DMS79 treated with DMSO at 0.1 percent for 48 hours (cell line): ENCODE measurements at regions not wholly inside any gene's neighbourhood (a gene's known extent, or its start where the extent isn't known, plus 50 kb on each side); places are given as distances from the start of the nearest gene placed in this dataset.
A peak's percentile ranks its signal among the peaks of the same experiment; 100 is the strongest.
"Not testable (repeated sequence)": the region's sequence is repeated elsewhere in the genome, so short reads cannot be mapped to it uniquely, and the experiment has no call there.

Source experiments
- DNase-seq: peaks from one replicate; lab custom pipeline; 2025; lab: John Stamatoyannopoulos, UW

DNA sequence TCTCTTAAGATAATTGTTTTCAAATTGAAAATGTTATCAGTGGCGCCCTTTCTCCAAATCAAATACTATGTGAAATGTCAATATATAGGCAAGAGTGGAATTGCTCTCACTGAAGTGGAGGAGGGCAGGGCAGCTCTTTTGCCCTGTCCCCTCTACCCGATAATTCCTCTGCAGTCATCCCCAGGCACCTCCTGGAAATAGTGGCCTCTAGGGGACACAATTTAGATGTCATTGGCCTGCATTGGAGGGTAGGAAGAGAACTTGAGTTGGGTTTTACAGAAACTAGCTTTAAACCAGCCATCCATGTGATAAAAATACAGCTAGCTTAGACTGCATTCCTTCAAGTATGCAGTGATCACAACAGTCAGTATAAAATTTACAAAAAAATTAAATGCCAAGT is 288.9 kb downstream of the EDEM1 start:
- no peak for DNase-seq

DNA sequence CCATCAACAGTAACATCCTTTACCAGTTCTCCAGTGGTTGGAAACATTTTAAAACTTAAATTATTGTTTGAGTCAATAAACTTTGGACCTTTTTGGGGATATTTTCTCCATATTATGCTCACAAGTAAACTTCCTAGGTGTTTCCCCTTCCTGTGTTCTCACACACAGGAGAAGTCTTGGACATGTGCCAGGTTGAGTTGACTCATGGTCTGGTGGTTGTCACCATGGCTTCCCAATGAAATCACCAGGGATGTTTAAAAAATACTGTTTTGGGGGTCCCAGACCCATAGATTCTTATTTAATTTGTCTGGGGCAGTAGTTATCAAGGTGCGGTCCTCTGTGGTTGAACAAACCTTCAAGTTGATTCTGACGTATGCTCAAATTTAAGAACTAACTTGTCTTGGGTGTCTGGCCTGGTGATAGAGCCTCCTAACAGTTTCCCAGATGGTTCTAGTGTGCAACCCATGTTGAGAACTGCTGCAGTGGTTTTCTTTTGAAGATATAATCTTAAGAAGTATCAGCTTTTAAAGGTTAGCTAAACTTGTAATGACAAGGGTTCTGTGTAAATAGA is 291.8 kb downstream of the EDEM1 start:
- DNase-seq, result no peak

DNA sequence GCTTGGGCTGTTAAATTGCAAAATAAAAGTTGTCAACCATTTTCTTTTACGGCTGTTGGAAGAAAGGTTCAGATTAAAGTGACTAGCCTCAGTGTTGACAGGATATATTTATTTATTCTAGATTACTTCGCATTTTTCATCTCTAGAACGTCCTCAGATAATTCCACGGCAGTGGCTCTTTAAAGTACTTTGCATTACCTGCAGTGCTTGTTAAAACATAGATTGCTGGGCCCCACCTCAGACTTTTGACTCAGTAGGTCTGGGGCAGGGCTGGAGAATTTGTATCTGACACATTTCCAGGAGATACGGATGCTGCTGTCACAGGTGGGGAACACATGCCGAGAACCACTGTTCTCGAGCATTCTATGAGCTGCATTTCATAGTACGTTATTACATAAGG is 292.7 kb downstream of the EDEM1 start:
- DNase-seq, result no peak

DNA sequence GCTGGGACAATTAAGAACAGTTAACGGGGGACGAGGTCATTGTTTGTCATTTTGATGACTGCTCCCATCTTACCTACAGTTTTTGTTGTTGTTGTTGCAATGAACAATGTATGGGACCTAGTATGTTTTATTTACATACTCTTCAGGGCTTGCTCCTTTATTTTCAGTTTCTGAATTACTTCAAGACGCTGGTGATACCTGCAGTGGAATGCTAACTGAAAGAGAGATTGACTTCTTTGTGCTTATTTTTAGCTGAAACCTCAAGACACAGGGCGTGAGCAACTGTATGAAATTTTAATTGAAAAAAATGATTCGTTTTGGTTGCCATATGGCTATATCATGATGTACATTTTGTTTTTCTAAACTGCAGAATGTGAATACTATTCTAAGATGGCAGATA is 297.9 kb downstream of the EDEM1 start:
- DNase-seq, result no peak

DNA sequence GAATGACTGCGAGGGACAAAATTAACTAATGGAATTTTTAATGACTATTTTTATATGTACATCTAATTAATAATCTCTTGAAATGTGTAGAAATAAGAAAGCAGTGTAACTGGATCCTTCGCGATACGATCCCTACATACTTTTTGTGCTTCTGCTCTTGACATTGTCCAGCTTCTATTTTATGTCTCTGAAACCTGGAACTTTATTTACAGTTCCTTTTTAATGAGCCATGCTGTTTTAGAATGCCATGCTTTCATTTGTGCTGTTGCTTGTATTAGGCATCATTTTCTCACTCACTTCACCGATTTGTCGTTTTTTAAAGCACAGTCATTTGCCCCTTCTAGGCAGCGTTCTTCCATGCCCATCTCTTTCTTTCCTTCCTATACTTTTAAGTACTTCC is 301.3 kb downstream of the EDEM1 start:
- DNase-seq, result no peak

DNA sequence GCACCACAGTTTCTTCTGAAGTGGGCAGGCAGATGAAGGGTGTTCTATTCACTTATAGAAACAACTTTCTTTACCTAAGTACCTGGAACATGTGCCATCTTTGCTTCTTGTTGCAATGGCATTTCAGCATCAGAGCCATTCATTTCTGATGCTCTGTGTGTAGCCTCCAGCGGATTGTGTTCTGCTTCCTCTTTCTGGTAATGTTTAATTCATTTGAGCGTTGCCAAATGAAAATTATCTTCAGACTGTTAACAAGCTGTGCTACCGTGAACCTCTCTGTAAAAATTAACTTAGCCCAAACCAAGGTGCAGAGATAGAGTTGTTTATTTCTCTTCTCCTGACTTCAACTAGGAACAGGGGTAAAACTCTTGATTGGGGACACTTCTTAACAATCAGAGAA is 302.0 kb downstream of the EDEM1 start:
- DNase-seq, result no peak

DNA sequence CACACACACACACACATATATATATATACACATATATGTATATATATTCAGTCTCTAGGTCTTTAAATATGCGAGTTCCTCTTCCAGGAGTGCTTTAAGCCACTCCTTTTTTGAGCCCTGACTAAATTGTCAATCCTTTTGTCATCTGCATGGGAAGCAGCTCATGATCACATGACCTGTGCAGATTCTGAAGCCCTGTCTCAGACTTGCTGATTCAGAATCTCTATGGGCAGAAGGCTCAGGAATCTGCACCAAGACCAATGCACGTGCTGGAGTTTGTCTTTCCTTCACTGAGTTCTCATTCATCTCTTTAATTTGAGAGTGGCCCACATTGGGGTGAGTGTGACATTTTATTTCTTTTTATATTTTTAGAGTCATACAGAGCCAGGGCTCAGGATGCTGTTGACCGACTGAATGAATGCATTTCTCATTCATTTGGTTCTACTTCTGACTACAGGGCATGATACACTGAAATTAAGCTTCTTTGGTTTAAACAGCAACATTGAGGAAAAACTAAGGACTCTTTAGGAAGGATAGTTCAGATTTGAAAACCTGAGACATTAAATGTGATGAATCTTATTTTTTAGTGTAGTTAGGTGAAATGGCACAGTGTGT is 307.5 kb downstream of the EDEM1 start:
- DNase-seq, result no peak

DNA sequence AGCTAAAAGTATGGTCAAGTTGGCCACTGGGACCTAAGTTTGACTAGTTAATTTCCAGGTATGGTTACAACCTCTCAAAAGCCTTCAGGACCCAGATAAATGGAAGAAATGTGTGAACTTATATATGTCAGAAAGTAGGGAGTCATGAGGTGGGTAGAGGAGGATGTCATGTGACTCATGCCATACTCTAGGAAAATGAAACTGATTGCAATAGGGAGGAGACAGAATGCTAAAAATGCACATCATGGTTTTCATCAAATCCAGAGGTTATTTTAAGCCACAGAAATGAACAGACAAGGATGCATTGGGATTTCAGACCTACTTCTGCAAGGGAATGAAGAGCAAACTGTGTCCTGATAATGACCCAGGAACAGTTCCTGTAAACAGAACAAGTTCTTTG is 310.0 kb downstream of the EDEM1 start:
- DNase-seq, result no peak

DNA sequence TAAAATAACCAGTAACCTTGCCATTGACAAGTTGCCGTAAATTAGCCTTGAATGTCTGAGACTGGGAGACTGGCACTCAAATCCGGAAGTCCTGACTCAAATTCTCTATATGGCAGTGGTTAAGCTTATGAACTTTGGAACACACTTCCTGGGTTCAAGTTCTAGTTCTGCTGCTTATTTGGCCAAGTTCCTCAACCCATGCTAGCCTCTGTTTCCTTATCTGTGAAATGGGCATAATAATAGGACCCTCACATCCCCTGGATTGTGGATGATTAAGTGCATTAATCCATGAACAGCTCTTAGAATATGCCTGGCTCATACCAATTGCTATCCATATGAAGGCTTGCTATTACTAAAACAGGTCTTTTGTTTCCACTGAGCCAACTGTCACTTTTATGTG is 311.5 kb downstream of the EDEM1 start:
- no peak for DNase-seq

DNA sequence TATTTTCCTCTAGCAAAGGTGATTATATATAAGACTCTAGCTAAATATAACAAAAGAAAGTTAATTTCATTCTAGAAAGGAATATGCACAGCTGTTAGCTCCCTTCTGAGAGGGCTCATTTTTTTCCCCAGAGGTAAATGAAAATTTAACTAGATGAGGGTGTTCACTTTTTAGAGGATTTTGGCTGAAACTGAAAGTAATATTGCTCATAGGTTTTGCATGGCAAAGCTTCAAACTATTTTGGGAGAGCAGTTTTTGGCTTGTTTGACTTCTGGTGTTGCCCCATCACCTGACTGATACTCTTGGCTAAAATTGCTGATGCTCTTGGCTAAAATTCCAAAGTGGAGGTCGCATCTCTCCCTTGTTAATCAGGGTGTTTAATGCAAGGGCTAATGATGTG is 311.9 kb downstream of the EDEM1 start:
- no peak for DNase-seq

DNA sequence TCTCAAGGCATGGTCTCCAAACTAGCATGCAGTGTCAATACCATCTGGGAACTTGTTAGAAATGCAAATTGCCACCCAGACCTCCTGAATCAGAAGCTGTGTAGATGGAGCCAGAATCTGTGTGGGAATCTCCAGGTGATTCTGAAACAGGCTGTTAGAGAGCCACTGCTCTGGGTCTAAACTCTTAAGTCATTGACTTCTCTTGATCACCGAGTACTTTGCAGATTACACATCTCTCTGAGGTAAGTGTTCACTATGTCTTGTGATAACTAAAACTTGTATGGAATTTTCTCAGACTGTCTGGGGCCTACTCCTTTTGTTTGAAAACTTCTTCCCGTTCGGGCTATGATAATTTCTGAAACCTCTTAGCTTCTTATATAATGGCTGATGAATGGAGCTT is 315.6 kb downstream of the EDEM1 start:
- DNase-seq, result no peak

DNA sequence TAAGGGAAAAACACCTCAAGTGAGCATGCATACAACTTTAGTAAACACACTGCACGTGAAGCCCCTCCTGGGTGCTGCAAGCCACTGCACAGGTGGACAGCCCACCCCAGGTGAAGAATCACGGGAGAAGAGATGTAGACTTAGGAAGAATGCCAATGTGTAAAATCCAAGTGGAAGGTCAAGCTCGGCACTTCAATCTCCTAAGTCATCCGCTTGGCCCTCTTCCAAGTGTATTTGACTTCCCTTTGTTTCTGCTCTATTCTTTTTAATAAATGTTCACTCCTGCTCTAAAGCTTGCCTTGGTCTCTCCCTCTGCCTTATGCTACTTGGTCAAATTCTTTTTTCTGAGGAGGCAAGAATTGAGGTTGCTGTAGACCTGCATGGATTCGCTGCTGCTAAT is 316.6 kb downstream of the EDEM1 start:
- DNase-seq, result peak; percentile 13

DNA sequence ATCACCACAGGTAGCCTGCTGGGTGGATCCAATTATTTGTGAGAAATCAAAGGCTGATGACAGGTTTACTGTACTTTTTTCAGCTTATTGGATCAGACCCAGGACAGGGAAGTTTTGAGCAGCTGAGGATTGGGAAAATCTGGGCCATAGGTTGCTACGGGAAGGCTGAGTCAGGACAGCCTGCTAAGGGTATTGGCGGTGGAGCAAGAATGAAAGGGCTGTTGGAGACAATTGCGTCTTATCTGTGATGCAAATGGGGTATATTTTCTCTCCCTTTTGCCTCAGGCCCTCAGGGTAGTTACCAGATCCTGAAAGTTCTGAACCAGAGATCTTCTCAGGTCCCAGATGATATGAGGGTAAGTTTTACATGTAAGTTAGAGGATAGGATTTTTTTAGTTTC is 317.7 kb downstream of the EDEM1 start:
- DNase-seq, result no peak

DNA sequence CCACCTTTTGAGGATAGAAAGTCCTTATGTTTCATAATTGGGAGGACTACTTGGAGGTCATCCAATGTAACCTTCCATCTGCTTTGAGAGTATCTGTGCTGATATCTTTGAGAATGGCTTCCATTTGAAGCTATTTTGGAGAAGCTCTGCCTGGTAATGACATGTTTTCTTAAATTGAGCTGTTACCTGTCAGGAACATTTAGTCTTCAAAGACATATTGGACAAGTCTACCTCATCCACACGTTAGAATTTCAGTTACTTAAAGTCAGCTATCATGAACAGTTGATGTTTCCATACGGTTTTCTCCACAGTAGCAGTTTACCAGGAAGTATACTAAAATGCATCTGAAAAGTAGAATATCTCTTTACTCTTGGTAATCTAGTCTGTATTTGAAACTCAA is 318.5 kb downstream of the EDEM1 start:
- DNase-seq, result no peak

DNA sequence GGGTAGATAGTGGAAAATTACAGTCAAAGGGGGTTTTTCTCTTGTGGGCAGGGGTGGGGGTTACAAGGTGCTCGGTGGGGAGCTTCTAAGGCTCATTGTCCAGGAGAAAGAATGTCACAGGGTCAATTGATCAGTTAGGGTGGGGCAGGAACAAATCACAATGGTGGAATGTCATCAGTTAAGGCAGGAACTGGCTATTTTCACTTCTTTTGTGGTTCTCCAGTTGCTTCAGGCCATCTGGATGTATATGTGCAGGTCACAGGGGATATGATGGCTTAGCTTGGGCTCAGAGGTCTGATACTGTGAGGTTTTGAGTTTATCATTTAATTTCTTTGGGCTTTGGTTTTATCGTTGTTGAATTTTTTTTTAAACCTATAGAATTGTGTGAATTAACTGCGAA is 321.4 kb downstream of the EDEM1 start:
- DNase-seq, result not testable (repeated sequence)

DNA sequence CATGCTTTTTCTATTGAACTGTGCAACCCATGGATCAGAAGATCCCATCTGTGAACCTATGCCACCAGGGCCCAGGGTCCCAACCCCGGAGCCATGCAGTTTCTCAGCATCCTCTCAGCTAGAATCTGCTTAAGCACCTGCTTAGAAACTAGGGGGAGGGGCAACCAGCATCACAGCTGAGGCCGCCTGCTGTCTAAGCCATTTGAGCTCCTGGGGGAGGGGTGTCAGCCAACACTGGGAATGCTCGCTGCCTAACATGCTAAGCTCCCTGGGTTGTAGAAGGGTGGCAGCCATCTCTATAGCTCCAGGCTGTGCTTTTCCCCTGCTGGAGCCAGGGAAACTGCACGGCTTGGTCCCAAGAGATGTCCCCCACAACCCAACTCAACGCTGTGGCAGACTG is 322.8 kb downstream of the EDEM1 start:
- no peak for DNase-seq

DNA sequence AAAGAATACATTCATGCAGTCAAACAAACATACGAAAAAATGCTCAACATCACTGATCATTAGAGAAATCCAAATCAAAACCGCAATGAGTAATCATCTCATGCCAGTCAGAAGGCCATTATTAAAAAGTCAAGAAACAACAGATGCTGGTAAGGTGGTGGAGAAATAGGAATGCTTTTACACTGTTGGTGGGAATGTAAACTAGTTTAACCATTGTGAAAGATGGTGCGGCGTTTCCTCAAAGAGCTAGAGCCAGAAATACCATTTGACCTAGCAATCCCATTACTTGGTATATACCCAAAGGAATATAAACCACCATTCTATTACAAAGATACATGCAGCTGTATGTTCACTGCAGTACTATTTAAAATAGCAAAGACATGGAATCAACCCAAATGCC is 330.4 kb downstream of the EDEM1 start:
- no peak for DNase-seq

DNA sequence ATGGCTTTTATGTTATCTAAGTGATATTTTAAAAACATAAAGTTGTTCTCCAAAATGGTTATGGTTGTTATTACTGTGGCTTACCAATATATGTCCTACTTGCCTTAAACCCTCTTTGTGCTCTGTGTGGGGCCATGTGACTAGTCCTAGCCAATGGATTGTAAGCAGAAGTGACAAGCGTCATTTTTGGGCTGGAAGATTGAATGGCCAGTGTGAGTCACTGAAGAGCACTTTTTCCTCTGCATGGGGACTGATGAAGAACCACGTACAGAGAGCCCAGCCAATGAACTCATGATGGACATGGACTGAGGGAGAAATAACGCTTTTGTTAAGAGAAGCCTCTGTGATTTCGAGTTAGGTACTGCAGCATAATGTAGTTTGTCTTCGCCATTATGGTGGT is 332.7 kb downstream of the EDEM1 start:
- no peak for DNase-seq

DNA sequence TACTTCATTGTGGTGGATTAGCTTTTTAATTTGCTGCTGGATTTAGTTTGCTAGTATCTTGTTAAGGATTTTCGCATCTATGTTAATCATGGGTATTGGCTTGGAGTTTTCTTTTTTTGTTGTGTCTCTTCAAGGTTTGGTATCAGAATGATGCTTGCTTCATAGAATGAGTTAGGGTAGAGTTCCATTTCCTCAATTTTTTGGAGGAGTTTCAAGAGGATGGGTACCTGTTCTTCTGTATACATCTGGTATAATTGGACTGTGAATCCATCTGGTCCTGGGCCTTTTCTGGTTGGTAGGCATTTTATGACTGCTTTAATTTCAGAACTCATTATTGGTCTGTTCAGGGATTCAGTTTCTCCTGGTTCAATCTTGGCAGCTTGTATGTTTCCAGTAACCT is 335.6 kb downstream of the EDEM1 start:
- DNase-seq, result no peak

DNA sequence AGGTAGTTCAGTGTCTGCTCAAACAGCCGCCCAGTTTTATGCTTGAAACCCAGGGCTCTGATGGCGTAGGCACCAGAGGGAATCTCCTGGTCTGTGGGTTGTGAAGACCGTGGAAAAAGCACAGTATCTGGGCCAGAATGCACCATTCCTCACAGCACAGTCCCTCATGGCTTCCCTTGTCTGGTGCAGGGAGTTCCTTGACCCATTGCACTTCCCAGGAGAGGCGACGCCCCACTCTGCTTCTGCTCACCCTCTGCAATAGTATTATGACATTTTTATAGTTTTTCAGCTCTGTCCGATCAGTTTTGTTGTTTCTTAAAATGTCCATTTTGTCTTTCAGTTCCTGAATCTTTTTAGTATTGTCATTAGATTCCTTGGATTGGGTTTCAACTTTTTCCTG is 343.5 kb downstream of the EDEM1 start:
- no peak for DNase-seq

DNA sequence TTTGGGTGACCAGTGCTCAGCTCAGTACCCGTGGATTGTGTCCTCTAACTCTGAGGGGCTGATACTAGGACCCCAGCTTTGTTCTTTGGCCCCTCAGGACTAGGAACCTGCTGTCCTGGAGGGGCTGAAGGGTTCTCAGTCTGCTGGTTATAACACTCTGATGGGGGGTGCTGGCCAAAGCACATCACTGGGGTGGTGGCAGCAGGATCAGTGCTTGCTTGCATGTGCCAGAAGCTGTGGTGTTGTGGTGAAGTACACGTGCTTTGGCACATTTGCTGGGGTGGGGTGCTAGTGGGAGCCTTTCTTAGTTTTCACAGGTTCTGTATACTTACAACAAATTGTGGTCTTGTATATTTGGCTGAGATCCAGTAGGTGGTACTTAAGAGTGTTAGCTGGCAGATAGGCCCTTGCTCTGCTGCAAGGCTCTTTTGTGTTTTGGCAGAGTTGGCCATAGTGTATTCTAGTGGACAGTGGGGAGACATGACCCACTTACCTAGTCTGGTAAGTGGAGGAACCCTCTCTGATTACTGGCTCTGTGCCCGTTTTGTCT is 344.3 kb downstream of the EDEM1 start:
- DNase-seq, result peak; percentile 40

DNA sequence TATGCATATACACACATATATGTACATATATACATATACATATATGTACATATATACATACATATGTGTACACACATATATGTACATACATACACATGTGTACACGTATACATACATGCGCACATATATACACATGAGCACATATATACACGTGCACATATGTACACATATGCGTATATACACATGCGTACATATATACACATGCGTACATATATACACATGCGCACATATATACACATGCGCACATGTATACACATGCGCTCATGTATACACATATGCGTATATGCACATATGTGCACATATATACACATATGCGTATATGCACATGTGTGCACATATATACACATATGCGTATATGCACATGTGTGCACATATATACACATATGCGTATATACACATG is 353.0 kb downstream of the EDEM1 start:
- no peak for DNase-seq

DNA sequence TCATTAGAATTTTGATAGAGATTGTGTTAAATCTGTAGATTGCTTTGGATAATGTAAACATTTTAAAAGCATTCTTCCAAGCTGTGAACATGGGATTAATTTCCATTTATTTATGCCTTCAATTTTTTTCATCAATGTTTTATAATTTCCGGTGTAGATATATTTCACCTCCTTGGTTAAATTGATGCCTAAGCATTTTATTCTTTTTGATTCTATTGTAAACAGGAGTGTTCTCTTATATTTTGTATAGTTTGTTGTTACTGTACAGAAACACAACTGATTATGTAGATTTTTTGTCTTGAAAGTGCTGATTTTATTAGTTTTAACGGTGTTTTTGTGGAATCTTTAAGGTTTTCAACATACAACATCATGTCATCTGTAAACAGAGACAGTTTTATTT is 355.0 kb downstream of the EDEM1 start:
- no peak for DNase-seq

DNA sequence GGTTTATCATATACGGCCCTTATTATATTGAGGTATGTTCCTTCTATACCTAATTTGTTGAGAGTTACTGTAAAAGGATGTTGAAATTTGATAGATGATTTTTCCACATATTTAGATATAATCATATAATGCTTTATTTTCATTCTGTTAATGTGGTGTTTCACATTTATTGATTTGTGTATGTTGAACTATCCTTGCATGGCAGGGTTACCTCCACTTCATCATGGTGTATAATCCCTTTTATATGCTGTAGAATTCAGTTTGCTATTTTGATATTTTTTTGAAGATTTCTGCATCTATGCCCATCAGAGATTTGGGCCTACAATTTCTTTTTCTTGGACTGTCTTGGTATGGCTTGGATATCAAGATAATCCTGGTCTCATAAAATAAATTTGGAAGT is 355.5 kb downstream of the EDEM1 start:
- no peak for DNase-seq
